ENCODE measurements at regions not wholly inside any gene's neighbourhood (a gene's known extent, or its start where the extent isn't known, plus 50 kb on each side); places are given as distances from the start of the nearest gene placed in this dataset.
"Not testable (repeated sequence)": the region's sequence is repeated elsewhere in the genome, so short reads cannot be mapped to it uniquely, and the experiment has no call there.

DNA sequence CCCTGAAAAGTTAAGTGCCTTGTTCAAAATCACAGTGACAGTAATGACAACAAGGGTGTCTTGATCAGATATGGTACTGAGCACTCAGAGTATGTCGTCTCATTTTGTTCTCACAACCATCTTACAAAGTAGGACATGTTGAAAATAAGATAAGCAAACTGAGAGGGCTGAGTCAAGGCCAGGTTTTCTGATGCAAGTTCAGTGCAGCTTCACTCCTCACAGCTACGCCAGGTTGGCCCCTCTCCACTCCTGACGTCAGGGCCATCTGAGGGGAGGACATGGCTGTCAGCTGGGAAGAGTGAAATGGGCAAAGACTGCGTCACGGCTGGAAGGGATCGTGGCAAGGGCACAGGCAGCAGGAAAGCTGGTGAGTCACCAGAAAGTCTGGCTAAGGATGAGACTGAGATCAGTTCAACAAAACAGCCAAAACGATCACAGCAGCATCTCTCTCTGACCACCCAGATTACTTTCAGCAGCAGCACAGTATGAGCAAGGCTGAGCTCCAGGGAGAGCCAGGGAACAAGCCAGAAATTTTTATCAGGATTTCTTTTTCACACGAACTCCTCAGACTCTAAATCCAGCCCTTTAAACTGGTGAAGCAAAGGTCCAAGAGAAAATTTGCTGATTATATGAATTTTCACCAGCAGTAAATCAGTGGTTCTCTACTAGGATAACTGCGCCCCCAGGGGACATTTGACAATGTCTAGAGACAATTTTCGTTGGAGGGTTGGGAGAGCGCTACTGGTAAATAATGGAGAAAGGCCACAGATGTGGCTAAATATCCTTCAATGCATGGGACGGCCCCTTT is 297.9 kb upstream of the AMIGO2 start:
- peak; percentile 95 for DNase-seq (ENCODE audit: low spot score)

DNA sequence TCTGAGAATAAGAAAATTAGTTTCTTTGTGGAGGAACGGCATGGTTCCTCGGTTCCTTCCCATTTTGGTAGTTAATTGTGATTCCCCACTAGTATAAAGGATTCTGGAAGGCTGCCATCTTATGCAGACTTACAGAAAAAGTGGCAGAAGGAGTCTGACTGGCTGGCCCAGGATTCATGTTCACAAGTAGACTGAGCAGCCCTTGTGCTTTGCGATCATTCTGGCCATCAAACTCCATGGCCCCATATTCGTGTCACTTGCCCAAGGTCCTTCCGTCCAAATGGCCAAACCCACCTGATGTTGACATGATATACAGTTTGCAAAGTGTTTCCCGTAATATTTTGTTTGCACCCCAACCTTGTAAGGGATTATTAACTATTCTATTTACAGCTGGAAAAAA is 297.2 kb upstream of the AMIGO2 start:
- DNase-seq (ENCODE audit: low spot score), result no peak

DNA sequence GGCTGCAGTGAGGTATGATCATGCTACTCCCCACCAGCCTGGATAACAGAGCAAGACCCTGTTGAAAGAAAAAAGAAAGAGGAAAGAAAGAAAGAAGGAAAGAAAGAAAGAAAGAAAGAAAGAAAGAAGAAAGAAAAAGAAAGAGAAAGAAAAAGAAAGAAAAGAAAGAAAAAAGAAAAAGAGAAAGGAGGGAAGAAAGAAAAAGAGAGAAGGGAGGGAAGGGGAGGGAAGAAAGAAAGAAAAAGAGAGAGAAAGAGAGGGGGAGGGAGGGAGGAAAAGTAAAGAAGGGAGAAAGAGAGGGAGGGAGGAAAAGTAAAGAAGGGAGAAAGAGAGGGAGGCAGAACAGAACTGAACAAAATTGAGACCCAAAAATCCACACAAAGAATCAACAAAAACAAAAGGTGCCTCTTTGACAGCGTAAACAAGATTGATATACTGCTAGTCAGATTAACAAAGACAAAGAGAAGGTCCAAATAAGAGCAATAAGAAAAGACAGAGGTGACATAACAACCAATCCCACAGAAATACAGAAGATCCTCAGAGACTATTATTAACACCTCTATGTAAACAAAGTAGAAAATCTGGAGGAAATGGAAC is 293.9 kb upstream of the AMIGO2 start:
- DNase-seq (ENCODE audit: low spot score), result no peak

DNA sequence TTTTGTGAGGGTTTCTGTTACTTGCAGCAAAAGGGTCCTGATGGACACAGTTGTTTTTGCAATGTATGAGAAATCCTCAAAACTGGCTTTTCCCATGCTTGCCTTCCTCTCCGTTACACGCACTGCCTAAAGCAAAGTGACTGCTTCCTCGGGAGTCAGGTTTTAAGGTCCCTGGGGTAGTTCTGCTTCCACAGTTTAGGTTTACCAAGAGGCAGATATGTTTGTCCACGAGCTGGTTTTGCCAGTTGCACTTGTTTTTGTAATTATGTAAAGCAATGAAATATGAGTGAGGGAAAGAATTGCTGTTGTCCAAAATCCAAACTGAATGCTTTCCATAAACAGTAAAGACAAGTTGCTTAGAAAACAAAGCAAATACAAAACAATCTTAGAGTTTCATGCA is 290.7 kb upstream of the AMIGO2 start:
- DNase-seq (ENCODE audit: low spot score), result no peak

GRCh38 chr12:47369085-47369484 is 289.3 kb upstream of the AMIGO2 start:
- DNase-seq (ENCODE audit: low spot score), result no peak

DNA sequence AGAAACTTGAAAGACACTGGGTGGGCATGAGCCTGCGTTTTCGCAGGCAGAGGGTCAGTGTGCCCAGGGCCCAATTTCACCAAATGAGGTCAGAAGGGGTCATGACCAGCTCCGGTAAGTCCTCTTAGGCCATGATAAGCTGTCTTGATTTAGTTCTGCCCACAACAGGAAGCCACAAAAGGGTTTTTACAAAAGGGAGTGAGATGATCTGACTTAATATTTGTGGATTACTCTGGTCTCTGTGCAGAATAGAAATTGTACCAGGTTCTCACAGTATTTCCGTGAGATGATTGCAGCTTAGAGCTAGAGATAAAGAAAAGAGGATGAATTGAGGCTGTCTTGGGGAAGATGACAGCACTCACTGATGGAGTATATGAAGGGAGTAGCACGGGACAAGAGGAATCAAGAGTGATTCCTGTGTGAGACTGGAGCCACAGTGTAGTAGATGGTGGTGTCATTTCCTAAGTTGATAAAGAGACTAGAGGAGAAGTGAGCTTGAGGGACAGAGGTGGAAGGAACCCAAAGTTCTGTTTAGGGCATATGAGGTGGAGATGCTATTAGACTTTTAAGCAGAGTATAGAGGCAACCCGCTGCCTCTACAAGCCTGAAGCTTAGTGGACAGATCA is 288.3 kb upstream of the AMIGO2 start:
- DNase-seq (ENCODE audit: low spot score), result no peak

DNA sequence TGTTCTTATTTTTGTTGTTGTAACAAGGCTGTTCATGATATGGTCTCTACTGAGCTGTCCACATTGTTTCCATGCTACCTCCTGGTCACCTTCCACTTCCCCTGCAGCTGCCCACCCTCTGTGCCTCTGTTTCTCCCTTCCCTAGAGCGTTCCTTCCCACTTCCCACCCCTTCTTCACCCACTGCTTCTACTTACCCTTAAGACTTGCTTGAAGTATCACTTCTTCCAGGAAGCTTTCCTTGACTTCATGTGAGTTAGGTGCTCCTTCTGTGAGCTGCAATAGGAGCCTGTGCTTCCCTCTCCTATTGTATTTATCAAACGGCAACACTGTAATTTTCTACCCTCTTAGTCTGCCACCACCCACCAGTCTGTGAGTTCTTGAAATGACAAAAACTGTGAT is 286.8 kb upstream of the AMIGO2 start:
- DNase-seq (ENCODE audit: low spot score), result no peak

DNA sequence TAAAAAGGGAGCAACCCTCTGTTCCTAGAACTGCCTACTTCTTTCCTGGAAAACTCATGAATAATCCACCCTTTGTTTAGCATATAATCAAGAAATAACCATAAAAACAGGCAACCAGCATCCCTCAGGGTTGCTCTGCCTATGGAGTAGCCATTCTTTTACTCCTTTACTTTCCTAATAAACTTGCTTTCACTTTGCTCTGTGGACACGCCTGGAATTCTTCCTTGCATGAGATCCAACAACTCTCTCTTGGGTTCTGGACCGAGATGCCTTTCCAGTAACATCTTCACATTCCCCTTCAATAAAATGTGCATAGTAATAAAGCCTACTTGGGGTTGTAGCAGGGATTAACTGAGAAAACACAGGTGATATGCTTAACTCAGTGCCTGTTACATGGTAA is 286.4 kb upstream of the AMIGO2 start:
- no peak for DNase-seq (ENCODE audit: low spot score)

- not testable (repeated sequence) for DNase-seq (ENCODE audit: low spot score)
Measured at GRCh38 chr12:47365443-47366076, 285.8 kb upstream of the AMIGO2 start.

GRCh38 chr12:47364261-47364660 is 284.5 kb upstream of the AMIGO2 start:
- DNase-seq (ENCODE audit: low spot score), result no peak

DNA sequence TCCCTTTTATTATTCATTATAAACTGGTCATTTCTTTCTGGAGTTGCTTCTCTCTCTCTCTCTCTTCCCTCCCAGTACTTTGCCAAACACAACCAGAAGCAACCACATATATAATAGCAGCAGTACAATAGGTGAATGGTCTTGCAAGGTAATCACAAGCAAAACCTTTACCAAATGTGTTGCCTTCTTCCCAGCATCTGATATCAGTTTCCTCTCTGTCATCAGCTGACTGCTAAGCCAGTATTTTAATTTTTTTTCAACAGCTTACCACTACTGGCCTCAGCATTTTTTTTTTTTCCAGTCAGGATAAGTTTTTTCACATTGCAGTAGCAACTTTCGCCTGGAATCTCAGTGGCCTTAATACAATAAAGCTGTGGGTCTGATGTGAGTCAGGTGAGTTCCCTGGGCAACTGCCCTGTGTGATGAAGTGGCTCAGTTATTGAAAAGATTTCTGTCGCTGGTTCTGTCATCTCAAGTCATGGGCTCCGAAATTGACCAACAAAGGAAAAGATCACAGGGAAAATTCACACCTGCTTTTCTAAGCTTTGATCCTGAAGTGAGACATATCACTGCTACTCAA is 282.5 kb upstream of the AMIGO2 start:
- DNase-seq (ENCODE audit: low spot score), result no peak

- DNase-seq (ENCODE audit: low spot score), result peak; percentile 37
Measured at GRCh38 chr12:47361389-47362021, 281.7 kb upstream of the AMIGO2 start.

GRCh38 chr12:47360771-47361388 is 281.1 kb upstream of the AMIGO2 start:
- DNase-seq (ENCODE audit: low spot score), result no peak

GRCh38 chr12:47360093-47360480 is 280.3 kb upstream of the AMIGO2 start:
- DNase-seq (ENCODE audit: low spot score), result no peak

GRCh38 chr12:47359310-47360092 is 279.7 kb upstream of the AMIGO2 start:
- no peak for DNase-seq (ENCODE audit: low spot score)

- not testable (repeated sequence) for DNase-seq (ENCODE audit: low spot score)
Measured at GRCh38 chr12:47357006-47357405, 277.2 kb upstream of the AMIGO2 start.

DNA sequence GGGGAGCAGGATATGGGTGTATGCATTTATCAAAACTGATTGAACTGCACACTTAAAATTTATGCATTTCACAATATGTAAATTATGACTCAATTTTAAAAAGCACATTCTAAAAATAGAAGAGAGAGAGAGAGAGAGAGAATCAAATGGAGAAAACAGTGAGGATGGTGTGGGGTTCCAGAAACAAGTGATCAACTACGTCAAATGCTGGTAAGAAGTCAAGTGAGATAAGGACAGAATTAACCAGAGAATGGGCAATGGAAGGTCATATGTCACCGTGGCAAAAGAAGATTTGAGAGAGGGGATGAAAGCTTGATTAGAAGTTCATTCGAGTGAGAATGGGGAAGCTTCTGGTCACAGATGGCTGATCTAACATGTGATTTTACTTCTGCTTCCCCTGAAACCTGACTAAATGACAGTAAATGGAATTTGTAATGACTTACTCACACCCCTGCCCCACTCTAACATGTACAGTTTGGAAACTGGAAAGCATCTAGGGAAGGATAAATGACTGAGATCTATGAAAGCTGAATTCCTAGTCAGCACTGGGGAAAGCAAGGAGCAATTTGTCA is 276.5 kb upstream of the AMIGO2 start:
- no peak for DNase-seq (ENCODE audit: low spot score)

GRCh38 chr12:47353508-47353907 is 273.7 kb upstream of the AMIGO2 start:
- no peak for DNase-seq (ENCODE audit: low spot score)

DNA sequence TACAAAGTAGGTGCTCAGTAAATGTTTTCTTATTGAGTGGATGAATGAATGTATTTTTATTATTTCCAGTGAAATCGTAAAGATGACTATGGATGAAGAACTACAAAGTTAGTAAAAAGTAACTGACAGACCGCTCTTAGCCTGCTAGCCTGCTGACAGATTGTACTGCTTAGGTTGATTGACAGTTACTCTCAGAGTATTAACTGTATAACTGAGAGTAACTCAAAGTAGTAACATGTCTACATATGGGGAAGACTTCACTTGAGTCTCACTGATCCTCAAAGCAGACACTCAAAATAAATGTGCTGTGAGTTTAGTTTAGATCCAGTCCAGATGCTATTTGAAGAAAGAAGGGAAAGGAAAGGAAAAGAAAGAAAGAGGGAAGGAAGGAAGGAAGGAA is 272.3 kb upstream of the AMIGO2 start:
- no peak for DNase-seq (ENCODE audit: low spot score)

- DNase-seq (ENCODE audit: low spot score), result no peak
Measured at GRCh38 chr12:47351526-47351925, 271.8 kb upstream of the AMIGO2 start.
